CD4-positive, alpha-beta T cell treated with Interleukin-15 for 4 hours (primary cell): ENCODE measurements at regions not wholly inside any gene's neighbourhood (a gene's known extent, or its start where the extent isn't known, plus 50 kb on each side); places are given as distances from the start of the nearest gene placed in this dataset.
"Not testable (repeated sequence)": the region's sequence is repeated elsewhere in the genome, so short reads cannot be mapped to it uniquely, and the experiment has no call there.

Source experiments
- DNase-seq: peaks from one replicate; pipeline ENCODE4 v3.0.0-alpha.2; 2020; ENCODE audit warnings: low spot score

DNA sequence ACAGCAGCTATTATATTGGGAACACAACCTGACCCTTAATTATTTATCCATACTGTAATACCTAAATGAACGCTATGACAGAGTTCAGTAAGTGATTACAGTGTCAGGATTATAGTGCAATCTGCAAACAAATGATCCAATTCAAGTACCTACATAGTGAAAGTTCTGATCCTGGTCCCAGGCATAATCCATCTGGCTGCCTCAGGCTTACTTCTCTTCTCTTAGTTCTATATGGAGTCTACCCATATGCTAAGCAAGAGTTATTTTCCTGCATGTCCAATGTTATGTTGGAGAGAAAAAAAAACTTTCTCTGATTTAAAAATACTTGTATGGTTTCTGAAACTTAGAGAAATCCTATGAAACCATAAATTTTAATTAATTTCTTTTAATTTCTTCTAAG, 1487.7 kb upstream of the SLC10A2 start:
- no peak for DNase-seq

- DNase-seq = no peak
These were observed 1487.0 kb upstream of the SLC10A2 start for GRCh38 chr13:104553186-104553585.

GRCh38 chr13:104534847-104535246, 1468.6 kb upstream of the SLC10A2 start:
- DNase-seq = no peak

- DNase-seq = no peak
These were observed 1465.9 kb upstream of the SLC10A2 start for GRCh38 chr13:104532132-104532531.

DNA sequence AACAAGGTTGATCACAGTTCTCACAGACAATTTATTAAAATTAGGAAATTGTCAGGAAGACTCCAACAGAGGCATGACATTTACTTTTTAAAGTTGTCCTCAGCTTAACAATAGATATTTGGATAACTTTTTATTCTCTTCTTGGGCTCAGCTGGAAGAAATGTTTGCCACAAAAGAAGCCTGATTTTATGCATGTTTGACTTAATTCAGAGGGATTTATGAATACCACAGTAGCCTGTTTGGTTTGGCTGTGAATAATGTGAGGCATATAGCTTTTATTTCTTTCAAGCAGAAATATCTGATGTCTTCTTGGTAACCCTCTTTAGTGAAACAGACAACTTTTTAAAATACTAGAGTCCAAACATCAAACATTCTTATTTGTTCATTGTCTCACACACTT, 1464.5 kb upstream of the SLC10A2 start:
- DNase-seq = no peak

DNA sequence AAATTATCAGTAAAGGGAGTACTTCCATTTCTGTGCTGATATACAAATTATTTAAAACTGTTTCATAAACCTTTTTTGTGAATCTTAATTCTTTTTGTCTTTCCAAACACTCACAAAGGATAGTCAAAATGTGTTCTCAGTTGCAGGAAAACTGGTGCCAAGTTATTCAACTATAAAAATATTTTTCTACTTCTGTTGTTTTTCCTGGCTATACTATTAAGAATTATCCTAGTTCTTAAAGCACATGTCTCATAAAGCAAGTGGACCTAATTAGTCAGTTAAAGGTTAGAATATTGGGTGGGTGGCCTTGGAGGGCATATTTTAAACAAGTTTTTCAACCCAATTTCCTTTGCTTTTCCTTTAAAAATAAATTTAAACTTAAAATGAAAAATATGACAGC, 1460.3 kb upstream of the SLC10A2 start:
- no peak for DNase-seq

GRCh38 chr13:104525467-104525866, 1459.2 kb upstream of the SLC10A2 start:
- DNase-seq = no peak

DNA sequence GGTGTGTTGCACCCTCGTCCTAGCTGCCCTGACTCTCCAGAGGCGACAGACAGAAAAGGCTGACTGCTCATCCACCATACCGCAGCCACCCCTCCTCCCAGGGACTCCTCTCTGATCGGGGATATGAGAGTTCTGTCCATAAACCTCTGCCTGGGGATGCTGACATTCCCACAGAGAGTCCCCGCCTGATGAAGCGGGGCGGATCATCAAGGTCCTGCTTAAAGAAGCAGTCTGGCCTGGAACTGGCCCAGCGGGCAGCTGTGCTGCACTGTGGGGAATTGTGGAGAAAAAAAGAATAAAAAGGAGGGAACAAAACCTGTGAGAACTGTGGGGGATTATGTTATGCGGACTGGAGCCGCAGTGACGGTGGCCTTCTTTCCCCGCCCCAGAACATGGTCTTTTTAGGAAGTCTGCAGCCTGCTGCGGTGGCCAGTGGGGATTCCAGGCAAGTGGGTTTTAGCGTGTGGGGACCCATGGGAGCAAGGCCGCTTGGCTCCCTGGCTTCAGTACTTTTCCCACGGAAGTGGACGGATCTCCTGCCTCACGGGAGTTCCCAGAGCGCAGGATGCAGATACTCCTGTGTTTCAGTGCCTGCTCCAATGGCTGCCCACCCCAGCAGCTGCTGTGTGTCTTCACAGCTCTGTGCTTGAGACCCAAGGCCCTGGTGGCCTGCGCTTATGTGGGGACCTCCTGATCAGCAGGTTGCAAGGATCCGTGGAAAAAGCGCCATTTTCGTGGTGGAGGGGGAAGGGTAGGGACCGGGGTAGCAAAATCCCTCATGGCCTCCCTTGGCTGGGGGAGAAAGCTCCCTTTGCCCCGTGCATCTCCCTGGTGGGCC, 1456.2 kb upstream of the SLC10A2 start:
- no peak for DNase-seq

DNA sequence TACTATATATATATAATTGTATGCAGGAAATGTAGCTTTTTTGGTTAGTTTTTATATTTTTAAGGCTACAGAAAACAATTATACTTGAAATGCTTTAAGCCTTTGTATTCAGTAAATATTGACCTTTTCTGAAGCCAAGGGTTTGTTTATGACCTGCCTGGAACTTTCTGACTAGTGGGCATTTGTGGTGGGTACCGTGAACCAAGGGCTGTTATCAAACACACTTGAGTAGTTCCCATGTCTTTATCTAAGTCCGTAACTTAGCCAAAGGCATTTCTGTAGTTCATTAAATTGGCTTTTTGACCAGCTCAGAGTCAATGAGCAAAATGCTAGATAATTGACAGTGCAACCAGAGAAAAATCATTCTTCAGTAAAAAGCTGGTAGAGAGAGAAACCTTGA, 1444.2 kb upstream of the SLC10A2 start:
- DNase-seq = no peak

GRCh38 chr13:104493502-104493901, 1427.3 kb upstream of the SLC10A2 start:
- not testable (repeated sequence) for DNase-seq

DNA sequence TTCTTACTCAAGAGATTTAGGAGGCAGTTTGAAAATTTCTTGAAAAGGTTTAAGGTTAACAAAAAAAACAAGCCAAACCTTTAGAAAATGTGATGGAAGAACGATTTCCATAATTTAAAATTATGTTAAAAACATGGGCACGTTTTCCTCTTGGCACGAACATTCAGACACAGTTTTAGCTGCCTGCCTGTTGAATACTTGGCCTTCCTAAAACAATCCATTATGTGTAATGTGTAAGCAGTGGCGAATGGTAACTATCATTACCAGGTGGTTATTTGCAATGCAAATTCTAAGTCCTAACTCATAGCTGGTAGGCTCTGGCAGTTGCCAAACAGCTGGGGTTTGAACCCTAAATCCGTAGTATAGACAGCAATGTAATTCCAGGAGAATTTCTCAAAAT, 1425.7 kb upstream of the SLC10A2 start:
- no peak for DNase-seq

DNA sequence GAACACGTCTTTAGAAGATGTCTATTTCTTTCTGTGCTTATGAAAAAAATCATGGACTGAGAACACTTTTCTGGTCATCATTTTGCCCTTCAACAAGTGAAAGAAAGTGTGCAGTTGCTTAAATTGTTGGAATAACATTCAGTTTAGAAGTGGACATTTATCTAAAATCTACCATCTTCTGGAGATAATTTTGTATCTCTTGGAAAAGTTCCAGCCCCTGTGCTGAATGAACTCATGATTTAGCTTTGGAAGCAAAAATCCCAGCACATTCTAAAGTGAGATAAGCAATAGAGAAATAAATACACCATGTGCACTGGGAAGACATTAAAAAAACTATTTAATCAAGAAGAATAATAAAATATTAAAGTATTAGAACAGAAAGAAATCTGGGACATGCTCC, 1420.8 kb upstream of the SLC10A2 start:
- DNase-seq = no peak

- DNase-seq = no peak
These were observed 1419.4 kb upstream of the SLC10A2 start for GRCh38 chr13:104485571-104485970.

- no peak for DNase-seq
These were observed 1417.4 kb upstream of the SLC10A2 start for GRCh38 chr13:104483631-104484030.

GRCh38 chr13:104477261-104477660, 1411.0 kb upstream of the SLC10A2 start:
- DNase-seq = no peak

DNA sequence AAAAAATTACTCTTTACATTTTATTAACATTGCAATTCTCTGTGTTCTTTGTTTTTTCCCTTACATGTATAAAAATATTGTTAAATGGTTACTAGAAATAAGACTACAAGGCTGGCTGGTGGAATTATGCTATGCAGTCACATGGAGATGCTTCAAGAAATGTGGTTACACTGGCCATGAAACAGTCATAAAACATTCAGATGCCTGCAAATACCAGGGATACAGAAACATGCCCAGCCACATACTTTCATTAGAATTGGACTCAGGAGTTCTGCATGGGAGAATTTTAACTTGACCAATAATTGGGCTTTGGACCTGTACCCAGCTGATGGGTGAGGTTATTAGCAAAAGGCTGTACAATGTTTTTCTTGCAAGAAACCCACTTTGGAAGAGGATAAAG, 1407.7 kb upstream of the SLC10A2 start:
- DNase-seq = no peak

GRCh38 chr13:104466016-104466415, 1399.8 kb upstream of the SLC10A2 start:
- DNase-seq = no peak

DNA sequence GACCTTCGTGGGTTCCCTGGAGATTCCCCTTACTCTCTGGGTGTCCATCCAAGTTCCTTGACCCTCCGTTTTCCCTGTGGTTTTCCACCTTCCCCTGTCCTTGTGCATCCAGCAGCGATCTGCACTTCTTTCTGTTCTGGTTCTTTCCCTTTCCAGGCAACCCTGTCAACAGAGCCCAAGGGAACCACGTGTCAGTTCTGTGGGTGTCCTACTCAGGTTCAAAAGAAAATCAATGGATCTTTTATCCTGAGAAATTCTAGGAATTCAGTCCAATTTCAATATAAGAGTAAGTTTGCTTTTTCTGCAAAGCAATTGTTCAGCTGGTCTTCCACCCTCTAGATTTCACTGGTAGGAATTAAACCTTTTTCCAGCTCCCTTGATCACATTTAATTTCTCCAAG, 1394.8 kb upstream of the SLC10A2 start:
- no peak for DNase-seq

DNA sequence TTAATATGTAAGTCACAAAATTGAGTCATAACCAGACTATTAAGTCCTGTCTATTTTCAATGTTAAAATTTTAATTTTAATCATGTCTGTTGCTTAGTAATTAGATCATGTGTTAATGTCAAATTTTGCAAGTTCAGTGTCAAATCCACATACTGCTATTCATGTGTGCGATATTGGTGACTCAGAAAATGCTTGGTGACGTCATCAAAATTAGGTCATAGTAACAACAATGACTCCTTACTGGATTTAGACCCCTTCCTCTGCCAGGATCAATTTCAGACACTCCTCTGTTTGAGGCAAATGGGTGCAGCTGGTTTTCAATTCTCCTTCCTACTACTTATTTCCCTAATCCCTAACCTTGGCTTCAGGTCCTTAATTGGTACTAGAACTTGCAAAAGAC, 1394.3 kb upstream of the SLC10A2 start:
- no peak for DNase-seq

DNA sequence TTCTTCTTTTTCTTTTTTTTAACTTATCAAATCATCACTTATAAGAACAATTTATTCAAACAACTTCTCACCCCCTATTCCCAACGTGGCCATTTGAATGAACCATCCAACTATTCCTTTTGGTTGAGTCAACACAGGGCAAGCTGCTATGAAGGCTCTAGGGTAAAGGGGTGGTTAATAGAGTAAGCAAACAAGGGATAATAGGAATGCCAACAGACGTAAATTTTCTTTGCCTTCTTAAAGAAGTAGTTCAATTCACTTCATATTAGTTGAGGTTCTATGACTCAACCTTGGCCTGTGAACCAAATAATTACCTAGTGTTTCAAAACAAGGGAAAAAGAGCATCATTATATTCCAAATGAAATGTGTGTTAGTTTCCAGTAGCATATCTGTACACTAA, 1383.8 kb upstream of the SLC10A2 start:
- DNase-seq = no peak

DNA sequence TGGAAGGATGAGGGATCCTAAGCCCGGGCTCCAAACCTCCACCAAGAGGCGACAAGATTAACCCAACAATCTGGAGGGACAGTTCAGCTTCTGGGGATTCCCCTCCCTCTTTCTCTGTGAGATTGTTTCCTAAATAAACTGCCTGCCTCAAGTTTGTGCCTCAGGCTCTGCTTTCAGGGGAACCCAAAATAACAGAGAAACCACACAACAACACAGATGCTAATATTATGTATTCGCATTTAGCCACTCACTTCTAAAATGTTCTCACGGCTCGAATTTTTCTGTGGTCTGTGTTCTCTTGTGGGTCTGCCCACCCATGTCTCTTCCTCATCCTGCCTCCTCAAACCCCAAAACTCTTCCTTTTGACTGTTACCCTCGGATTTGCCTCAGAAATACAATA, 1381.1 kb upstream of the SLC10A2 start:
- no peak for DNase-seq

DNA sequence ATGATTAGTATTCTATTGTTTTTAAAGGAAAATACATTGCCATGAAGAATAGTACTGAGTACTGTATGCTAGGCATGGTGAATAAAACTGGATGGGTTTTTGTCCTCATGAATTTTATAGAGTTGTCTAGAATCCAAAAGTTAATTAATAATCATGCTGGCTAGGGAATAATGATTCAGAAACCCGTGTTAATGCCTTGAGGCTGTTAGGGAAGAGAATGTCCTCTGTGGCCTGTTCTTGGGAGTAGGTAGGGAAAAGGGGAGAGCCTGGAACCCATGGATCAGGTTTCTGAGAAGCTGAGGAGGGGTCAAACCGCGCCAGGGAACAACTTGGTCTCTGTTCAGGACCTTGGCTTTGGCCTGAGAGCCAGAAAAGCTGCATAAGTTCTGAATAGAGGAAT, 1376.3 kb upstream of the SLC10A2 start:
- DNase-seq = no peak

DNA sequence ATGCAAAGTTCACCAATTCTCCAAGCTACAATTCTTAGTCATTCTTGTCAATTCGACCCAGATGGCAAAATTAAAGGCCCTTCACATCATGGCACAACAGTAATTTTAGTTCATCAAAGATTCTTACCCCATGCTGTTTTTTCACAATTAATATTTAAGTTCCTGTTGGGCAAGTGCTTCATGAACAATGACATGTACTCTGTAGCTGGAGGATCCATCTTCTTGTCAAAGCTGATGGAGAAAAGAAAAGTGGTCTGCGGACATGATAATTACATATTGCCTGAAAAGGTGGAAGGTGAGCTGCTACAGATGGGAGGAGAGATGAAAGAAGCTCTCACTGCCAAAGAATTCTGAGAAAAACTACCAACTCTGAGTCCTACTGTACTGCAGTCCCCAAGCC, 1370.3 kb upstream of the SLC10A2 start:
- DNase-seq = no peak

- DNase-seq = no peak
These were observed 1365.7 kb upstream of the SLC10A2 start for GRCh38 chr13:104431895-104432294.
